ENCODE measurements at regions not wholly inside any gene's neighbourhood (a gene's known extent, or its start where the extent isn't known, plus 50 kb on each side); places are given as distances from the start of the nearest gene placed in this dataset.

- H3K79me2 ChIP-seq (ENCODE audit: insufficient read depth, low read length): no peaks in the 10 kb centered on the region
- H3K36me3 ChIP-seq (ENCODE audit: insufficient read depth, low read length): no peaks in the 10 kb centered on the region
- H3K4me1 ChIP-seq (ENCODE audit: insufficient read depth, low read length): no peaks in the 10 kb centered on the region
- no peak overlapping the region for H2AFZ ChIP-seq (ENCODE audit: low read length)
- no peaks in the 10 kb centered on the region for H3K9me3 ChIP-seq (ENCODE audit: low read depth, low read length)
- H3K27ac ChIP-seq (ENCODE audit: low read depth, low read length): no peak overlapping the region
- no peaks in the 10 kb centered on the region for H3K27me3 ChIP-seq (ENCODE audit: insufficient read depth, low read length)
- DNase-seq (ENCODE audit: insufficient read length, low spot score, missing footprints): no peak
- TF ChIP-seq CTCF (IDR thresholded peaks at IDR 0.05; ENCODE audit: extremely low read depth, low read depth, low read length): no peak
- no peak overlapping the region for H3K4me3 ChIP-seq (ENCODE audit: insufficient read depth, low read length)
- H4K20me1 ChIP-seq (ENCODE audit: insufficient read depth, low read length): no peaks in the 10 kb centered on the region
- no peak overlapping the region for H3K4me2 ChIP-seq (ENCODE audit: insufficient read depth, low read length)
Measured at GRCh38 chr2:142254031-142254430, 123.2 kb upstream of the LRP1B start.

- no peaks in the 10 kb centered on the region for H3K4me1 ChIP-seq (ENCODE audit: insufficient read depth, low read length)
- no peaks in the 10 kb centered on the region for H4K20me1 ChIP-seq (ENCODE audit: insufficient read depth, low read length)
- no peak overlapping the region for H3K4me3 ChIP-seq (ENCODE audit: insufficient read depth, low read length)
- H3K79me2 ChIP-seq (ENCODE audit: insufficient read depth, low read length): no peaks in the 10 kb centered on the region
- TF ChIP-seq CTCF (IDR thresholded peaks at IDR 0.05; ENCODE audit: extremely low read depth, low read depth, low read length): no peak
- no peak overlapping the region for H3K4me2 ChIP-seq (ENCODE audit: insufficient read depth, low read length)
- H3K36me3 ChIP-seq (ENCODE audit: insufficient read depth, low read length): no peaks in the 10 kb centered on the region
- no peaks in the 10 kb centered on the region for H3K27me3 ChIP-seq (ENCODE audit: insufficient read depth, low read length)
- no peak overlapping the region for H2AFZ ChIP-seq (ENCODE audit: low read length)
- H3K27ac ChIP-seq (ENCODE audit: low read depth, low read length): no peak overlapping the region
- peaks cover 3% of the 10 kb centered on the region for H3K9me3 ChIP-seq (ENCODE audit: low read depth, low read length)
- no peak for DNase-seq (ENCODE audit: insufficient read length, low spot score, missing footprints)
Measured at GRCh38 chr2:142241016-142241415, 110.2 kb upstream of the LRP1B start.

- Histone ChIP-seq H3K79me2 (ENCODE audit: insufficient read depth, low read length) (no peaks in the 10 kb centered on the region), H4K20me1 (ENCODE audit: insufficient read depth, low read length) (no peaks in the 10 kb centered on the region), H3K36me3 (ENCODE audit: insufficient read depth, low read length) (no peaks in the 10 kb centered on the region), H3K27ac (ENCODE audit: low read depth, low read length) (no peak overlapping the region), H2AFZ (ENCODE audit: low read length) (no peak overlapping the region), H3K4me1 (ENCODE audit: insufficient read depth, low read length) (no peaks in the 10 kb centered on the region), H3K9me3 (ENCODE audit: low read depth, low read length) (peaks cover 7% of the 10 kb centered on the region), H3K27me3 (ENCODE audit: insufficient read depth, low read length) (no peaks in the 10 kb centered on the region), H3K4me2 (ENCODE audit: insufficient read depth, low read length) (no peak overlapping the region), H3K4me3 (ENCODE audit: insufficient read depth, low read length) (no peak overlapping the region)
- TF ChIP-seq CTCF (IDR thresholded peaks at IDR 0.05; ENCODE audit: extremely low read depth, low read depth, low read length): no peak
- no peak for DNase-seq (ENCODE audit: insufficient read length, low spot score, missing footprints)
Measured at GRCh38 chr2:142236181-142236580, 105.4 kb upstream of the LRP1B start.

GRCh38 chr2:142234741-142235140 is 103.9 kb upstream of the LRP1B start:
- Histone ChIP-seq H3K4me1 (ENCODE audit: insufficient read depth, low read length) (no peaks in the 10 kb centered on the region), H3K27ac (ENCODE audit: low read depth, low read length) (no peak overlapping the region), H3K36me3 (ENCODE audit: insufficient read depth, low read length) (no peaks in the 10 kb centered on the region), H3K4me3 (ENCODE audit: insufficient read depth, low read length) (no peak overlapping the region), H3K79me2 (ENCODE audit: insufficient read depth, low read length) (no peaks in the 10 kb centered on the region), H3K27me3 (ENCODE audit: insufficient read depth, low read length) (no peaks in the 10 kb centered on the region), H4K20me1 (ENCODE audit: insufficient read depth, low read length) (no peaks in the 10 kb centered on the region), H3K4me2 (ENCODE audit: insufficient read depth, low read length) (no peak overlapping the region), H2AFZ (ENCODE audit: low read length) (no peak overlapping the region), H3K9me3 (ENCODE audit: low read depth, low read length) (peaks cover 3% of the 10 kb centered on the region)
- TF ChIP-seq CTCF (IDR thresholded peaks at IDR 0.05; ENCODE audit: extremely low read depth, low read depth, low read length): no peak
- no peak for DNase-seq (ENCODE audit: insufficient read length, low spot score, missing footprints)

All from osteoblast (primary cell).